ENCODE measurements at regions not wholly inside any gene's neighbourhood (a gene's known extent, or its start where the extent isn't known, plus 50 kb on each side); places are given as distances from the start of the nearest gene placed in this dataset.
"Not testable (repeated sequence)": the region's sequence is repeated elsewhere in the genome, so short reads cannot be mapped to it uniquely, and the experiment has no call there.

GRCh38 chr4:127250577-127250976 is 382.2 kb upstream of the INTU start:
- no peak overlapping the region for H3K4me3 Mint-ChIP-seq
- H3K27me3 ChIP-seq (ENCODE audit: insufficient read depth, low read length, poor library complexity, severe bottlenecking), result no peaks in the 10 kb centered on the region
- H3K36me3 Mint-ChIP-seq, result no peaks in the 10 kb centered on the region
- H3K36me3 ChIP-seq (ENCODE audit: insufficient read depth, low read length), result no peaks in the 10 kb centered on the region
- POLR2A ChIA-PET, result no interaction called here
- H3K27me3 Mint-ChIP-seq, result no peaks in the 10 kb centered on the region
- no peak overlapping the region for H3K4me3 ChIP-seq (ENCODE audit: low read length)
- H3K4me1 ChIP-seq (ENCODE audit: insufficient read depth, low read length), result no peaks in the 10 kb centered on the region
- no peak for DNase-seq
- no peak overlapping the region for H3K27ac ChIP-seq (ENCODE audit: low read depth, low read length)
- H3K4me1 Mint-ChIP-seq, result no peaks in the 10 kb centered on the region
- H3K9me3 Mint-ChIP-seq, result peaks cover 0 to 9% (median 3%) of the 10 kb centered on the region in 5 donors
- no peaks in the 10 kb centered on the region for H3K9me3 ChIP-seq (ENCODE audit: low read length)
- CTCF ChIA-PET, result no interaction called here
- no peak overlapping the region for H3K27ac Mint-ChIP-seq

DNA sequence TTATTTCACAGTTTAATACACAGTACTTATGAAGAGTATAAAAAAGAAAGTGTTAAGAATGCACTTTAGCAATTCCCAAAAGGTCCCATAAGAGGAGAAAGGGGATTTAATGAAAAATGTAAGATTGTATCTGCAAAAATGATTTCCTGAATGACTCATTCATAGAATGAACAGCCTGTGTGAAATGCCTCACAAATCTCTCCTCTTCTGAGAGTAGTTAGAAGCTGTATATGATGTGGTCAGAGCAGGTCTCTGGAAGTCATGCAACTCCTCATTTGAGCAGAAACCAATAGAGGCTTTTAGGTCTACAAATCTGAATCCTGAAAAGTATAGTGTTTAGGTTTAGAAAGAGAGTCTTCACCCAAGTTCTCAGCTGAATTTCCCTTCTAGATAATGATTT is 381.3 kb upstream of the INTU start:
- no peaks in the 10 kb centered on the region for H3K36me3 Mint-ChIP-seq
- H3K27ac Mint-ChIP-seq, result no peak overlapping the region
- Histone ChIP-seq H3K9me3 (ENCODE audit: low read length) (no peaks in the 10 kb centered on the region), H3K36me3 (ENCODE audit: insufficient read depth, low read length) (no peaks in the 10 kb centered on the region), H3K4me1 (ENCODE audit: insufficient read depth, low read length) (no peaks in the 10 kb centered on the region), H3K27ac (ENCODE audit: low read depth, low read length) (no peak overlapping the region), H3K4me3 (ENCODE audit: low read length) (no peak overlapping the region), H3K27me3 (ENCODE audit: insufficient read depth, low read length, poor library complexity, severe bottlenecking) (no peaks in the 10 kb centered on the region)
- H3K4me3 Mint-ChIP-seq, result no peak overlapping the region
- H3K9me3 Mint-ChIP-seq, result peaks cover 0 to 3% (median 2%) of the 10 kb centered on the region in 5 donors
- ChIA-PET POLR2A (no interaction called here), CTCF (no interaction called here)
- peaks cover 0 to 1% of the 10 kb centered on the region in 2 donors for H3K27me3 Mint-ChIP-seq
- no peaks in the 10 kb centered on the region for H3K4me1 Mint-ChIP-seq
- no peak for DNase-seq

GRCh38 chr4:127256500-127256899 is 376.3 kb upstream of the INTU start:
- ChIA-PET CTCF (no interaction called here), POLR2A (no interaction called here)
- H3K36me3 ChIP-seq (ENCODE audit: insufficient read depth, low read length), result no peaks in the 10 kb centered on the region
- H3K27ac Mint-ChIP-seq, result no peak overlapping the region
- DNase-seq, result no peak
- no peaks in the 10 kb centered on the region for H3K4me1 Mint-ChIP-seq
- no peak overlapping the region for H3K27ac ChIP-seq (ENCODE audit: low read depth, low read length)
- H3K27me3 Mint-ChIP-seq, result peaks cover 0 to 1% of the 10 kb centered on the region in 2 donors
- H3K9me3 Mint-ChIP-seq, result peaks cover 0 to 16% (median 5%) of the 10 kb centered on the region in 5 donors
- no peak overlapping the region for H3K4me3 Mint-ChIP-seq
- no peaks in the 10 kb centered on the region for H3K9me3 ChIP-seq (ENCODE audit: low read length)
- no peaks in the 10 kb centered on the region for H3K4me1 ChIP-seq (ENCODE audit: insufficient read depth, low read length)
- no peaks in the 10 kb centered on the region for H3K27me3 ChIP-seq (ENCODE audit: insufficient read depth, low read length, poor library complexity, severe bottlenecking)
- no peak overlapping the region for H3K4me3 ChIP-seq (ENCODE audit: low read length)
- no peaks in the 10 kb centered on the region for H3K36me3 Mint-ChIP-seq

DNA sequence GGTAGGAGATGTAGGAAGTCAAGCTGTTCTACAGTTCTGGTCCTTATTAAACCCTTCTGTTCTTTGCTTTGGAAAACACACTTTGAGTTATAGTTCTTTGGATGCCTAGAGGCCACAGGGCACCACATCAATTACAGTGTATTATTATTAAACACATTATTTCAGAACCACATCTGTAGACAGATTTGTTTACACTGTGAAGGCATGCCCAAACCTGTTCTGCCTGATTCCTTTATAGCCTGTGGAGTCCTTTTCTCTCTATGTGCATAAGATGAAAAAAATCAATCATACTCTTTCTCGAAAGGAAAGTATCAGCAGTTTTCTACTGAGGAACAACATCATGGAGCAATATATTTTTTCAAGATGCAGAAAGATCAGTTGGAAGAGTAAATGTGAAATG is 371.3 kb upstream of the INTU start:
- no peak overlapping the region for H3K27ac Mint-ChIP-seq
- Histone ChIP-seq H3K4me3 (ENCODE audit: low read length) (no peak overlapping the region), H3K4me1 (ENCODE audit: insufficient read depth, low read length) (no peaks in the 10 kb centered on the region), H3K36me3 (ENCODE audit: insufficient read depth, low read length) (no peaks in the 10 kb centered on the region), H3K9me3 (ENCODE audit: low read length) (no peaks in the 10 kb centered on the region), H3K27ac (ENCODE audit: low read depth, low read length) (no peak overlapping the region), H3K27me3 (ENCODE audit: insufficient read depth, low read length, poor library complexity, severe bottlenecking) (no peaks in the 10 kb centered on the region)
- ChIA-PET CTCF (no interaction called here), POLR2A (no interaction called here)
- DNase-seq, result no peak
- H3K4me1 Mint-ChIP-seq, result no peaks in the 10 kb centered on the region
- no peaks in the 10 kb centered on the region for H3K27me3 Mint-ChIP-seq
- no peaks in the 10 kb centered on the region for H3K36me3 Mint-ChIP-seq
- H3K9me3 Mint-ChIP-seq, result peaks cover 0 to 16% (median 7%) of the 10 kb centered on the region in 5 donors
- no peak overlapping the region for H3K4me3 Mint-ChIP-seq

- H3K9me3 Mint-ChIP-seq, result peaks cover 2 to 25% (median 6%) of the 10 kb centered on the region in 5 donors
- H3K27ac ChIP-seq (ENCODE audit: low read depth, low read length), result no peak overlapping the region
Measured at GRCh38 chr4:127268367-127268766, 364.4 kb upstream of the INTU start.

DNA sequence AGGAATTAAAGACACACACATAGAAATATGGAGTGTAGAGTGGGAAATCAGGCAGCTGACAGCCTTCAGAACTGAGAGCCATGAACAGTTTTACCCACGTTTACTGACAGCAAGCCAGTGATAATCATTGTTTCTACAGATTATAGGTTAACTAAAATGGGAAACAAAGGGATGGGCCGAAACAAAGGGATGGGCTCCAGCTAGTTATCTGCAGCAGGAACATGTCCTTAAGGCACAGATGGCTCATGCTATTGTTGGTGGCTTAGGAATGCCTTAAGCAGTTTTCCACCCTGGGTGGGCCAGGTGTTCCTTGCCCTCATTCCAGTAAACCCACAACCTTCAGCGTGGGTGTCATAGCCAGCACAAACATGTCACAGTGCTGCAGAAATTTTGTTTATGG is 355.7 kb upstream of the INTU start:
- H3K27me3 ChIP-seq (ENCODE audit: insufficient read depth, low read length, poor library complexity, severe bottlenecking); H3K27ac Mint-ChIP-seq; H3K27me3 Mint-ChIP-seq; H3K27ac ChIP-seq (ENCODE audit: low read depth, low read length); H3K4me3 Mint-ChIP-seq; H3K9me3 ChIP-seq (ENCODE audit: low read length); H3K36me3 Mint-ChIP-seq; CTCF ChIA-PET; H3K4me1 ChIP-seq (ENCODE audit: insufficient read depth, low read length); H3K36me3 ChIP-seq (ENCODE audit: insufficient read depth, low read length); DNase-seq; H3K4me3 ChIP-seq (ENCODE audit: low read length); H3K4me1 Mint-ChIP-seq; POLR2A ChIA-PET: not testable (repeated sequence)
- peaks cover 2 to 37% (median 5%) of the 10 kb centered on the region in 5 donors for H3K9me3 Mint-ChIP-seq

More at GRCh38 chr4:127268367-127268766, 364.4 kb upstream of the INTU start:
- H3K4me3 Mint-ChIP-seq, result no peak overlapping the region
- Histone ChIP-seq H3K4me1 (ENCODE audit: insufficient read depth, low read length) (no peaks in the 10 kb centered on the region), H3K27me3 (ENCODE audit: insufficient read depth, low read length, poor library complexity, severe bottlenecking) (no peaks in the 10 kb centered on the region), H3K9me3 (ENCODE audit: low read length) (no peaks in the 10 kb centered on the region), H3K4me3 (ENCODE audit: low read length) (no peak overlapping the region), H3K36me3 (ENCODE audit: insufficient read depth, low read length) (no peaks in the 10 kb centered on the region)
- no peaks in the 10 kb centered on the region for H3K27me3 Mint-ChIP-seq
- CTCF ChIA-PET, result no interaction called here
- H3K36me3 Mint-ChIP-seq, result no peaks in the 10 kb centered on the region
- H3K27ac Mint-ChIP-seq, result no peak overlapping the region
- POLR2A ChIA-PET, result no interaction called here
- no peak for DNase-seq
- no peaks in the 10 kb centered on the region for H3K4me1 Mint-ChIP-seq

GRCh38 chr4:127284236-127284635 is 348.5 kb upstream of the INTU start:
- Histone ChIP-seq H3K4me1 (ENCODE audit: insufficient read depth, low read length) (no peaks in the 10 kb centered on the region), H3K36me3 (ENCODE audit: insufficient read depth, low read length) (no peaks in the 10 kb centered on the region), H3K27me3 (ENCODE audit: insufficient read depth, low read length, poor library complexity, severe bottlenecking) (no peaks in the 10 kb centered on the region), H3K4me3 (ENCODE audit: low read length) (no peak overlapping the region), H3K9me3 (ENCODE audit: low read length) (no peaks in the 10 kb centered on the region), H3K27ac (ENCODE audit: low read depth, low read length) (no peak overlapping the region)
- Mint-ChIP-seq H3K4me3 (no peak overlapping the region), H3K36me3 (no peaks in the 10 kb centered on the region), H3K9me3 (peaks cover 0 to 12% (median 3%) of the 10 kb centered on the region in 5 donors), H3K4me1 (no peaks in the 10 kb centered on the region), H3K27ac (no peak overlapping the region), H3K27me3 (no peaks in the 10 kb centered on the region)
- ChIA-PET POLR2A (no interaction called here), CTCF (no interaction called here)
- no peak for DNase-seq

GRCh38 chr4:127291316-127291715 is 341.4 kb upstream of the INTU start:
- no peaks in the 10 kb centered on the region for H3K27me3 ChIP-seq (ENCODE audit: insufficient read depth, low read length, poor library complexity, severe bottlenecking)
- DNase-seq, result no peak
- H3K4me1 Mint-ChIP-seq, result no peaks in the 10 kb centered on the region
- no peaks in the 10 kb centered on the region for H3K9me3 ChIP-seq (ENCODE audit: low read length)
- no peak overlapping the region for H3K27ac ChIP-seq (ENCODE audit: low read depth, low read length)
- no peaks in the 10 kb centered on the region for H3K27me3 Mint-ChIP-seq
- no peaks in the 10 kb centered on the region for H3K4me1 ChIP-seq (ENCODE audit: insufficient read depth, low read length)
- H3K36me3 ChIP-seq (ENCODE audit: insufficient read depth, low read length), result no peaks in the 10 kb centered on the region
- H3K4me3 Mint-ChIP-seq, result no peak overlapping the region
- H3K36me3 Mint-ChIP-seq, result no peaks in the 10 kb centered on the region
- POLR2A ChIA-PET, result no interaction called here
- peaks cover 8 to 30% (median 14%) of the 10 kb centered on the region in 5 donors for H3K9me3 Mint-ChIP-seq
- H3K27ac Mint-ChIP-seq, result no peak overlapping the region
- H3K4me3 ChIP-seq (ENCODE audit: low read length), result no peak overlapping the region
- CTCF ChIA-PET, result no interaction called here

GRCh38 chr4:127293496-127293895 is 339.3 kb upstream of the INTU start:
- no peaks in the 10 kb centered on the region for H3K27me3 Mint-ChIP-seq
- H3K36me3 ChIP-seq (ENCODE audit: insufficient read depth, low read length), result no peaks in the 10 kb centered on the region
- H3K4me1 ChIP-seq (ENCODE audit: insufficient read depth, low read length), result no peaks in the 10 kb centered on the region
- H3K4me3 ChIP-seq (ENCODE audit: low read length), result no peak overlapping the region
- H3K27me3 ChIP-seq (ENCODE audit: insufficient read depth, low read length, poor library complexity, severe bottlenecking), result no peaks in the 10 kb centered on the region
- H3K36me3 Mint-ChIP-seq, result no peaks in the 10 kb centered on the region
- CTCF ChIA-PET, result no interaction called here
- H3K4me3 Mint-ChIP-seq, result no peak overlapping the region
- no peak overlapping the region for H3K27ac ChIP-seq (ENCODE audit: low read depth, low read length)
- POLR2A ChIA-PET, result no interaction called here
- peaks cover 8 to 37% (median 18%) of the 10 kb centered on the region in 5 donors for H3K9me3 Mint-ChIP-seq
- H3K27ac Mint-ChIP-seq, result no peak overlapping the region
- H3K9me3 ChIP-seq (ENCODE audit: low read length), result no peaks in the 10 kb centered on the region
- DNase-seq, result no peak
- no peaks in the 10 kb centered on the region for H3K4me1 Mint-ChIP-seq
